GM13976 (cell line): ENCODE measurements at regions not wholly inside any gene's neighbourhood (a gene's known extent, or its start where the extent isn't known, plus 50 kb on each side); places are given as distances from the start of the nearest gene placed in this dataset.

Experiments used
- DNase-seq: peaks from one replicate; pipeline ENCODE4 v3.0.0; 2012; ENCODE audit warnings: low spot score
- in situ Hi-C: fragments of 300-500 bp; cut with MboI; formaldehyde crosslinking; loops from one replicate; pipeline ENCODE4 v1.12.0; 2022; ENCODE audit warnings: low sequenced_read_pairs, mixed read lengths, inconsistent platforms; ENCODE audit not compliant: unreplicated experiment
- TF ChIP-seq, protein P1 (sequence below): IDR thresholded peaks from 2 replicates; pipeline ENCODE4 v1.5.1; 2012; ENCODE audit warnings: borderline replicate concordance, mild to moderate bottlenecking; ENCODE audit not compliant: insufficient read depth; ENCODE audit errors: extremely low read depth, missing control alignments, control extremely low read depth

DNA sequence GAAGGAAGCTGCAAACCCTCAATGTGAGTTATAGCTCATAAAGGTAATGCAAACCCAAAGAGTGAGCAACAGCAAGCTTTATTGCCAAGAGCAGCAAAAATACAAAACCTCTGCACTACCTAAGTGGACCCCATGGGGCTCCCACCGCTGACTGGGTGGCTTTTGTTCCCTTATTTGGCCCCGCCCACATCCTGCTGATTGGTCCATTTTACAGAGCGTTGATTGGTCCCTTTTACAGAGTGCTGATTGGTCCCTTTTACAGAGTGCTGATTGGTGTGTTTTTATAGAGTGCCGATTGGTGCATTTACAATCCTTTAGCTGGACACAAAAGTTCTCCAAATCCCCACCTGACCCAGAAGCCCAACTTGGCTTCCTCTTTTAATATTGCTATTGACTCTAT is 154.5 kb upstream of the NSMCE3 start:
- TF ChIP-seq, protein P1, sequence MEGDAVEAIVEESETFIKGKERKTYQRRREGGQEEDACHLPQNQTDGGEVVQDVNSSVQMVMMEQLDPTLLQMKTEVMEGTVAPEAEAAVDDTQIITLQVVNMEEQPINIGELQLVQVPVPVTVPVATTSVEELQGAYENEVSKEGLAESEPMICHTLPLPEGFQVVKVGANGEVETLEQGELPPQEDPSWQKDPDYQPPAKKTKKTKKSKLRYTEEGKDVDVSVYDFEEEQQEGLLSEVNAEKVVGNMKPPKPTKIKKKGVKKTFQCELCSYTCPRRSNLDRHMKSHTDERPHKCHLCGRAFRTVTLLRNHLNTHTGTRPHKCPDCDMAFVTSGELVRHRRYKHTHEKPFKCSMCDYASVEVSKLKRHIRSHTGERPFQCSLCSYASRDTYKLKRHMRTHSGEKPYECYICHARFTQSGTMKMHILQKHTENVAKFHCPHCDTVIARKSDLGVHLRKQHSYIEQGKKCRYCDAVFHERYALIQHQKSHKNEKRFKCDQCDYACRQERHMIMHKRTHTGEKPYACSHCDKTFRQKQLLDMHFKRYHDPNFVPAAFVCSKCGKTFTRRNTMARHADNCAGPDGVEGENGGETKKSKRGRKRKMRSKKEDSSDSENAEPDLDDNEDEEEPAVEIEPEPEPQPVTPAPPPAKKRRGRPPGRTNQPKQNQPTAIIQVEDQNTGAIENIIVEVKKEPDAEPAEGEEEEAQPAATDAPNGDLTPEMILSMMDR, result no peak

GRCh38 chr15:29422606-29423005 is 153.0 kb upstream of the NSMCE3 start:
- no peak for DNase-seq
- TF ChIP-seq, protein P1, result no peak
- in situ Hi-C loops, result no loop called here

More for the DNA sequence above, 154.5 kb upstream of the NSMCE3 start:
- DNase-seq, result no peak
- in situ Hi-C loops, result no loop called here

GRCh38 chr15:29420188-29420587 is 150.6 kb upstream of the NSMCE3 start:
- TF ChIP-seq, protein P1, result no peak
- DNase-seq, result no peak

GRCh38 chr15:29418931-29419330 is 149.3 kb upstream of the NSMCE3 start:
- TF ChIP-seq, protein P1, result no peak
- no peak for DNase-seq
- in situ Hi-C loops, result no loop called here

More at GRCh38 chr15:29420188-29420587, 150.6 kb upstream of the NSMCE3 start:
- in situ Hi-C loops, result no loop called here

- in situ Hi-C loops, result no loop called here
- TF ChIP-seq, protein P1, result no peak
- no peak for DNase-seq
Measured at GRCh38 chr15:29418178-29418577, 148.6 kb upstream of the NSMCE3 start.

DNA sequence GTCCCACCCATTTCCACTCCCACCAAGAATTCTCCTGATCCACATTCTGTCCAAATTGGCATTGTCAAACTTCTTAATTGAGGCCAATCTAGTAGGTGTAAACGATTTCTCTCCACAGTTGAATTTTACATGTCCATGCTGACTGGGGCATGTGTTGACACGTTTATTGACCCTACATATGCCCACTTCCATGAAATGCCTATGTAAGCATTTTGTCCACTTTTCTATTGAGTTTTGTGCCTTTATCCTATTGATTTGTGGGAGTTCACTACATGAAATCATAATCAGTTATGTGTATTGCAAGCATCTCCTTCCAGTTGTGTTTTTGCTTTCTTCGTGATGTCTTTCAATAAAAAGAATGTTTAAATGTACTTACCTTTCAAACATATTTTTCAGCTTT is 141.7 kb upstream of the NSMCE3 start:
- in situ Hi-C loops, result no loop called here
- TF ChIP-seq, protein P1, result no peak
- no peak for DNase-seq

GRCh38 chr15:29410338-29410737 is 140.7 kb upstream of the NSMCE3 start:
- in situ Hi-C loops, result no loop called here
- no peak for DNase-seq
- TF ChIP-seq, protein P1, result no peak
